Ovary (tissue), 3 donors: ENCODE measurements at regions not wholly inside any gene's neighbourhood (a gene's known extent, or its start where the extent isn't known, plus 50 kb on each side); places are given as distances from the start of the nearest gene placed in this dataset.

Experiments used
- EP300 ChIP-seq: sonication (generic); formaldehyde crosslinking; IDR thresholded peaks from one replicate; pipeline ENCODE4 v1.6.1; 2017; ENCODE audit warnings: antibody characterized with exemption
- POLR2A ChIP-seq: fragments of 450-650 bp; IDR thresholded peaks from one replicate; pipeline ENCODE4 v1.6.1; 2017; ENCODE audit warnings: antibody characterized with exemption, mild to moderate bottlenecking, moderate library complexity
- TF ChIP-seq, protein P1 (sequence below), 3 donors: fragments of 450-650 bp in 2 of 3; fragments of 200-600 bp in 1 of 3; IDR thresholded peaks; one replicate each; pipeline versions ENCODE4 v1.5.1 to v1.8.0; 2016 to 2022; ENCODE audit warnings: antibody characterized with exemption in 3 of 3, mild to moderate bottlenecking in 1 of 3
- donor health status: DM: no; HTN: no; CAD: no.

DNA sequence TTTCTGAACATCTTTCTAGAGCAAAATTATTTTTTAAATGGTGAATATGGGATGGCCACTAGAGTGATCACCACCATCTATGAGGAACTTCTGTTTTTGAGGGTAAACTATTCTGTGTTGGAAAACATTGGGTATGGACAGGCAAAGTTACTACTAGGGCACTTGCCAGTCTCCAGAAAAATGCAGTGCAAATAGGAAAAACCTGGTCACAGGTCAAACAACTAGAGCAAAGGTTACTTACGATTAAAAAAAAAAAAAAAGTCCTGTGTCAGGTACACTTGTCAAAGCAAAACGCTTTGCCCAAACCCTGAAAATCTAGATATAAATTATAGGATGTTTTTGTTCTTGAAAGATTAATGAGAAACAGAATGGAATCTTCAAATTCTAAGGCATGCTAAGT, 66.2 kb downstream of the SLITRK1 start:
- TF ChIP-seq, protein P1, sequence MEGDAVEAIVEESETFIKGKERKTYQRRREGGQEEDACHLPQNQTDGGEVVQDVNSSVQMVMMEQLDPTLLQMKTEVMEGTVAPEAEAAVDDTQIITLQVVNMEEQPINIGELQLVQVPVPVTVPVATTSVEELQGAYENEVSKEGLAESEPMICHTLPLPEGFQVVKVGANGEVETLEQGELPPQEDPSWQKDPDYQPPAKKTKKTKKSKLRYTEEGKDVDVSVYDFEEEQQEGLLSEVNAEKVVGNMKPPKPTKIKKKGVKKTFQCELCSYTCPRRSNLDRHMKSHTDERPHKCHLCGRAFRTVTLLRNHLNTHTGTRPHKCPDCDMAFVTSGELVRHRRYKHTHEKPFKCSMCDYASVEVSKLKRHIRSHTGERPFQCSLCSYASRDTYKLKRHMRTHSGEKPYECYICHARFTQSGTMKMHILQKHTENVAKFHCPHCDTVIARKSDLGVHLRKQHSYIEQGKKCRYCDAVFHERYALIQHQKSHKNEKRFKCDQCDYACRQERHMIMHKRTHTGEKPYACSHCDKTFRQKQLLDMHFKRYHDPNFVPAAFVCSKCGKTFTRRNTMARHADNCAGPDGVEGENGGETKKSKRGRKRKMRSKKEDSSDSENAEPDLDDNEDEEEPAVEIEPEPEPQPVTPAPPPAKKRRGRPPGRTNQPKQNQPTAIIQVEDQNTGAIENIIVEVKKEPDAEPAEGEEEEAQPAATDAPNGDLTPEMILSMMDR (IDR thresholded peaks at IDR 0.05), result no peak
- TF ChIP-seq EP300 (no peak), POLR2A (no peak)
